DMS114 treated with DMSO at 0.1 percent for 48 hours (cell line): ENCODE measurements at regions not wholly inside any gene's neighbourhood (a gene's known extent, or its start where the extent isn't known, plus 50 kb on each side); places are given as distances from the start of the nearest gene placed in this dataset.

ENCODE experiments used
- DNase-seq: peaks from one replicate; lab custom pipeline; 2025; ENCODE audit not compliant: unreplicated experiment; lab: John Stamatoyannopoulos, UW

DNA sequence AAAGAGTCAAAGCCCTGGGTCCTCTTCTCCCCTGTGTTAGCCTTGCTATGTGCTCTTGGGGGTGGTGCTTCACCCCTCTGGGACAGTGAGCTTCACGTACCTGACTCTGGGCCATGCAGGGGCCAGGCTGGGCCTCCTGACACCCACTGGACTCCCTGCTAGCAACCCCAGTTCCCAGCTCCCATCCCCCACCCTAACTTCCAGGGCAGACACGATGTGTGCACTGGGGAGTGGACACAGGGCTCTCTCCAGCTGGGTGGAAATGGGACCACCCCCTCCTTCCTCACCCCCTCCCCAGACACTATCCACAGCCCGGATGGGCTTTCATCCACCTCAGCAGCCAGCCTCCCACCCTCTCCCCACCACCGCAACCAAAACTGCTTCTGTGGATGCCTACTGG, 113.0 kb upstream of the ZNF479 start:
- DNase-seq: no peak

DNA sequence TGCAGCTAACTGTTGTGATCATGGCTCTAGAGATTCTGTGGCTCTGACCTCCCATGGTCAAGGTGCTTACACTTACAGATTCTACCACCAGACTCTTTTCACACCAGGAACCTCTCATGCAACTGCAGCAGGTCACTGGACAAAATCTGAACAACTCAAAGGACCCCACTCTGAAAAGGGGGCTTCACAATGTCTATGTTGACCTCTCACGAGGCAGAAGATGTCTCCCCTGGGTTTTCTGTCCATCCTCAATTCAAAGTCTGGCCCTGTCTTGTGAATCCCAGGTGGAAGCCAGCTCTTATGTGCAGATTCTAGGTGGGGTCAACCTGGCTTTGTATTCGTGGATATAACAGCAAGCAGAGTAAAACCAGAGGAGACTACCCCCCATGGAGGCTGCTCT, 118.6 kb upstream of the ZNF479 start:
- DNase-seq: no peak

DNA sequence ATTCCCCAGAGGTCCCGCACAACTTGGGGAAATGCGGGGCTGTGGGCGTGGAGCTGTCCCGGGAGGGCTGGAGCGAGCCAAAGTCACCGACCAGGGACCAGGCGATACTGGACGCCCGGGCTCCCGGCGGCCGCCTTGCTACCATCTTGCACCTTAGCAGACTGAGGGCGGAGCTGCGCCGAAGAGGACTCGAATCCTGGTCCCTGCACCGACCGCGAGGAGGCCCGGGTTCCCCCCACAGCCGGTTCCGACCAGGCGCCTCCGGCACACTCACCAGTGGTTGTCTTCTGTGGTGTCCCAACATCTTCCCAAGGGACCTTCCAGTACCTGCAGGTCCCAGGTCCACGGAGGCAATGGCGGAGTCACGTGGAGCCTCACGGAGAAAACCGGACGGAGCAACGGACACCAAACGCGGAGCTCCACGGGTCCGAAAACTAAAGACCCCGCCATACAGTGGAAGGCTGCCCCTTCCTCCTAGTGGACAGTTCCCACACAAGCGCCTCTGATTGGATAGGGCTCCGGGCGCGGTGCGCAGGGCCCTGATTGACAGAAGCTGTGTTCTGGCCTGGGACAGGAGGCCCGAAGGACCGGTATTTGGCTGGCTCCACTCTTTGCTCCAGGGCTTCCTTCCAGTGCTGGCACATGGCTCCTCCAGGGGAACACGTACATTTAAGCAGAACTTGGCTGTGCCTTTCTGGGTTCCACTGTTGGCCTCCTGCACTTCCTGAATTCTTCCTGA, 124.6 kb upstream of the ZNF479 start:
- DNase-seq: no peak

DNA sequence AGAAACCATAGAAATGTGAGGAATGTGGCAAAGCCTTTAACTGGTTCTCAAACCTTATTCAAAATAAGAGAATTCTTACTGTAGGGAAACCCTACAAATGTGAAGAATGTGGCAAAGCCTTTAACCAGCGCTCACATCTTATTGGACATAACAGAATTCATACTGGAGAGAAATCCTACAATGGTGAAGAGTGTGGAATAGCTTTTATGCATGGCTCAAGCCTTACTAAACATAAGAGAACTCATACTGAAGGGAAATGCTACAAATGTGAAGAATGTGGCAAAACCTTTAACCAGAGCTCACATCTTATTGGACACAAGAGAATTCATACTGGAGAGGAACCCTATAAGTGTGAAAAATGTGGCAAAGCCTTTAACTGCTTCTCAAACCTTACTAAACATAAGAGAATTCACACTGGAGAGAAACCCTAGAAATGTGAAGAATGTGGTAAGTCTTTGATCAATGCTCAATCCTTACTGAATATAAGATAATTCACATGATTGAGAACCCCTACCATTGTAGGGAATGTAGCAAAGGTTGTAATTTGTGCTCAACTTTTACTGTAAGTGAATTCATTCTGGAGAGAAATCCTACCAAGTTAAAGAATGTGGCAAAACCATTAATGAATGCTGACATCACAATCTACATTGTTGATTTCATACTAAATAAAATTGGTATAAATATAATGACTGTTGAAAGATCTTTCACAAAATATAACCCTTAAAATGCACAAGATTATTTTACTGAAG, 142.5 kb upstream of the ZNF479 start:
- DNase-seq: no peak

DNA sequence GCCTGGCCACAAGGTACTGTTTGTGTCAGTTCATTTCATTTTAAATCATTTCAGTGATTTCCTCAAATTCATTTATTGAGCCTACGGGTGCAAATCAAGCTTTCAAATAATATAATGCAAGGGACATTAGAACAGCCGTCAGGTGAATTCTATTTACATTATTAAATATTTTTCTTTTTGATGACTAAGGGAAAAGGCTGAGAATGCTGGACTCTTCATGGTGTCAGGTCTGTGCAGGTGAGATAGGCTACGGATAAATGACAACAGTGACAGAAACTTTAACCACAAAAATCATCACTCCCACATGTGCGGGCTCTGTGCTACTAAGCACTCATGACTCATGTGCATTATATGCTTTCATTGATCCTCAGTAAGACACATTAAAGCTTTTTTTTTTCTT, 149.2 kb upstream of the ZNF716 start:
- DNase-seq: no peak

DNA sequence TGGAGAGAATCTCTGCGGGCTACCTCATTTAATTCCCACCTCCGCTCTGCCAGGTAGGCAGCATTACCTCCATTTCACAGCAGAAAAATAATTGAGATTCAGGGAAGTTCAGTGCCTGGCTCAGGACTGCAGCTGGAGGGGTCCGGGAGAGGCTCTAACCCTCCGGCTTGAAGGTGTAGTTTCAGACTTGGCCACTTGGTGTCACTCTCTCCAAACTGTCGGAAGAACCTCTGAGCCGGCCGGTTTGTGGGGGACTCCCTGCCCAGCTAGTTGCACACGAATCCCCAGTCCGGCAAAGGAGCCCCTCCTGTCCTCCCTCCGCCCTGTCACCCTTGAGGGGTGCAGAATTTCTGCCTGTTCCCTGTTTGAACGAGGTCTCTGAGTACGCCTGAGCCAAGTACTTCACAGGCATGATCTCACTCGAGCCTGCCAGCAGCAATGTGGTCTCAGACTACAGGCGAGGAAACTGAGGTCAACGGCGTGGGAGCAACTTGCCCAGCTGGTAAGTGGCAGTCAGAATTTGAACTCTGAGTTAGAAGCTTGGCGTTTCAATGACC, 144.7 kb upstream of the ZNF716 start:
- no peak for DNase-seq

DNA sequence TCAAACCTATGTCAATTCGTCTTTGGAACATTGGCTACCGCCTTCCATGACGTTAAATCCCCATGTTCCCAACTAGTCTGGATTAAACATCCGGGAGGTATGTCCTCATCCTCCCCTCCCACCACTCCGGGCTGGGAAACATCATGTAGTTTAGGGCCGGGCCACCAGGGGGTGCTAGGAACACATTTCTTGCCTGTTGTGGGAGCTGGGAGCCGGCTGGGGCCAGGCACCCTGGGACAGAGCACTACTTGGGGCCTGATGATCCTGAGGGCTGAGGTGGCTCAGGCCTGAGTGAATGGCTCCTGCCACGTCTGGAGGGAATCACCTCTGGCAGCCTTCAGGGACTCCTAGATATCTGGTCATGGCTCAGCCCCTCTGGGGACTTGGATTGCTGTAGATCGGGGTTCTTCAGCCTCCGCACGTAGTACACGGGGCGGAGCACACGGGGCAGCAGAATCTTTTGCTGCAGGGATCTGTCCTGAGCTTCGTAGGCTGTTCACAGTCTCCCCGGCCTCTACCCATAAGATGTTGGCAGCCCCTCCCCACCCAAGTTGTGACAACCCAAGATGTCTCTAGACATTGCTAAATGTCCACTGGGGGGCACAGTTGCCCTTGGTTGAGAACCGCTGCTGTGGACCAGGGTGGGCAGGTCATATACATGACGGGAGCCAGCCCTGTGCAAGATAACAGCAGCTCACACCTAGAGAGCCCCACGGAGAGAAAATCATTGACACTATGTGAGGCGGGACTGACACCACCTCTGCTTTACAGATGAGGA, 141.2 kb upstream of the ZNF716 start:
- no peak for DNase-seq

DNA sequence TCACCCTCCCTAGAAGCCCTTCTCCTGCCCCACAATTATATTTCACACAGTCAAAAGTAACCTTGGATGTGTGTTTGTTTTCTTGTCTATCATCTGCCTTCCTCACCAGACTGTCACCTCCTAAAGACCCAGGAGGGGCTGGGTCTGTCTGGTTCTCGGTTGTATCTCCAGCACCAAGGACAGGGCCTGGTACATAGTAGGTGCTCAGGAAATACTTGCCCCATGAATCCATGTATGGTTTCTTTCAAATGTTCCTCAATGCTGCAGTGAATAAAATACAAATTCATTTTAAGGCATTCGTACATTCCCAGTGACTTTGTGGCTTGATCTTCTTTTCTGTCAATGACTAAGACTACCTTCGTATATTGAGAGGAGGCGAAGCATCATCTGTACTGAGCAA, 122.9 kb upstream of the ZNF716 start:
- DNase-seq: no peak

DNA sequence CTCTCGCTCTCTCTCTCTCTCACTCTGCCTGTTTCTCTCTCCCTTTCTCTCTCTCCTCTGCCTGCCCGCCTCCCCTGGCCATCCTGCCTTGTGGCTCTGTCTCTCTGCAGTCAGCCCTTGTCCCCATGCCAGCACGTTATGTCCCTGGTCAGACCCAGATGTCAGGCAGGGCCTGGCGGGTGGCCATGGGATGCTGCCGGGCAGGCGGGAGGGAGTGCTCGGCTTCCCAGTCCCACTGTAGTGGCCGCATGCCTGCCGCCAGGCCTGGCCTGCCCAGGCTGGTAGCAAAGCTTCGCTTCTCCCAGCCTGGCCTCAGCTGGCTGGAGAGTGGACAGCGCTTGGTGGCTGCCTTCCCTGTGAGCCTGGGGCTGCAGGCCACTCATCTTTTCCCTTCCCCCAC, 121.5 kb upstream of the ZNF716 start:
- no peak for DNase-seq

DNA sequence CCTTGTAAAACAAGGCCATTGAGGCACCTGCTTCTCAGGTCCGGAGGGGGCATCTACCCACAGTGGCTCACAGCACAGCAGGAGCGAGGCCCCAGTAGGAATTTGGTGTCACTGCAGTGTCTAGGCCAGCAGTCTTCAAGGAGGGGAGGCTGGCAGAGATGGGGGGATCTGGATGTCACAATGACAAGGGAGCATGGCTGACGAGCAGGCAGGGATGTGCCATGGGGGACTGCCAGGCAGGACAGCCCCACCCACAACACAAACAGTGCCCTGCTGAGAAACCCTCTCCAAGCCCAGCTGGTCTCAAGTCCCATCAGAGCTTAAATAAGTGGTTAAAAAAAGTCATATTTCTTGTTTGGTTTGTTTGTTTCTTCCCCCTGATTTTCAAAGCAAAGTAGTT, 121.0 kb upstream of the ZNF716 start:
- no peak for DNase-seq

DNA sequence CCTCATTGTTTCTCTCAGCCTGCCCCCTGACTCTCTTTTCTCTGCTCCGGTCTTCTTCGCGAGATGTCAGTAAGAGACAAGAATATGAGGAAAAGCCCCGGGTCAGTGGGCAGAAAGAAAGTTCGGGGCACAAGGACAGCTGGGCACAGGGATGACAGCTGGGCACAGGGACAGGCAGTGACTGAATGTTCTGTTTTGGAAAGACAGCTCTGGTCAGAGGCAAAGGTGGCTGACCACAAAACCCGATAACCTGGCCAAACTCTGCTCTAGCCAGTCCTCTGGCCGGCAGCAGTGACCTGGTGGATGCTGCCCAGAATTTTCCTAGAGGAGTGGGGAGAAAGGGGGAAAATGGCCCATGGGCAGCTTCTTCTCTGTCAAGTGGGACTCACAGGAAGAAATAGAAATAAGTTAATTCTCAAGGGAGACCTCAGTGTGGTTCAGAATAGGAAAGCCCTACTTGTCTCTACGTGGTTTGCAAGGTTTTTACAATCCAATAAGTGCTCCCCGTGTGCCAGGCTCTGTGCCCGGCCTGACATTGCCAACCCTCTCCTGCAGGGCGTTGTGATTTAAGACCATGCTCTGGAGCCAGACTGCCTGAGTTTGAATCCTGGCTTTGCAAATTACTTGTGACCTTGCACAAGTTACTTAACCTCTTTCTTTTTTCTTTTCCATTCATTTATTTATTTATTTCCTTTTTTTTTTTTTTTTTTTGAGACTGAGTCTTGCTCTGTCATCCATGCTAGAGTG, 110.6 kb upstream of the ZNF716 start:
- no peak for DNase-seq

DNA sequence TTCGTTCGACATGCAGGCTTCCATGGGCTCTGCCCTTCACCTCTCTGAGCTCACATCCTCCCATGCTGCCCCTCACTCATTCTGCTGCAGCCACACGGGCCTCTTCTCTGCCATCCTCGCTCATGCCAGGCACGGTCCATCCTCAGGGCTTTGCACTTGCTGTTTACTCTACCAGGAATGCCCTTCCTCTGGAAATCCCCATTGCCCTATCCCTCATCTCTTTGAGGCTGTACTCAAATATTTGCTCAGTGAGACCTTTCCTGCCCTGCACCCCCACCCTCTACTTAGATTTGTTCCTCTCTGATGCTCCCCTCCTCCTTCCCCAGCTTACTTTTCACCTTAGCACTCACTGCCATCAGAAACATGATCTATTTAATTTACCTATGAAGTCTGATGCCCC, 107.0 kb upstream of the ZNF716 start:
- no peak for DNase-seq

DNA sequence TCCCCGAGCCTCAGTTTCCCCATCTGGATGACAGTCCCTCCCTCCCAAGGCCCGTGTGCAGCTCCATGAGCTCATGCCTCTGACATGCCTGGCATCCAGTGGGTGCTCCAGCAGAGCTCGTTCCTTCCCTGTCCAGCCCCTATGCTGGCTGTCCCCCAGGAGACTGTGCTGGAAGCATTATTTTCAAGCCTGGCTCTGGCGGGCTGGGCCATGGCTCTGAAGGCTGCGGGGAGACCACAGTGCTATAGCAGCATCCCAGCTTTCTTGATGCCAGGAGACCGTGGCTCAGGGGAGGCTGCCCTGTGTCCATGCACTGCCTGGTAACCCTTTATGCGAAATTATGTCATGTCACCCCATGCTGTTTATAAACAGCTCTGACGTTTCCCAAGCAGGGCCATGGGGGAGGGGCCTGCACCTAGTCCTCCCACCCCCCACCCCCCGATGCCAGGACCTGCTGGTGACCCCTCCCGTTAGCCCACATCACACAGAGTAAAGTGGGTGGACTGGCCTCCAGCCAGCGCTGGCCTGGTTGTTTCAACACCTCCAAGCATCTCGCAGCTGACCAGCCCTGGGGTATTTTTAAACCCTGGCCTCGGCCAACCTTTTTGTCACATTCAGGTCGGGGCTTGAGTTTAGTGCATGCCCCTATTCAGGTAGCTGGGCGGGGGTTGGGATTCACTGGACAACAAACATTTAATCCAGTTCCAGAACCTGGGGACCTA, 105.9 kb upstream of the ZNF716 start:
- DNase-seq: no peak

DNA sequence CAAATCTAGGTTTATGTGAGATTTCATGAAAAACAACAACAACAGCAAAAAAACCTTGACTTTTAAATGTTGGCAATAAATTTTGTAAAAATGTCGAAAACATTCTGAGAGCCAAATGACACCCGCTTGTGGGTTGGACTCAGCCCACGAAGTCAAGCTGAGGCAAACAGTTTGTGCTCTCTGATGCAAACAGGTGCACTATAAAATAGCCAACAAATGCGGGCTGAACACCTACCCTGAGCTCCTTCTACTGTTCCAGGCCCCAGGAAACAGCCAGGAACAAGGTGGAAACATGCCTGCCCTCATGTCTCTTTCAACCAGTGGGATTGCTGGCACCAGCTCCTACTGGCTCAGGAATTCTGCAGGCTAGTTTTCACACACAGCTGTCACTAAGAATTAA, 105.0 kb upstream of the ZNF716 start:
- DNase-seq: no peak

DNA sequence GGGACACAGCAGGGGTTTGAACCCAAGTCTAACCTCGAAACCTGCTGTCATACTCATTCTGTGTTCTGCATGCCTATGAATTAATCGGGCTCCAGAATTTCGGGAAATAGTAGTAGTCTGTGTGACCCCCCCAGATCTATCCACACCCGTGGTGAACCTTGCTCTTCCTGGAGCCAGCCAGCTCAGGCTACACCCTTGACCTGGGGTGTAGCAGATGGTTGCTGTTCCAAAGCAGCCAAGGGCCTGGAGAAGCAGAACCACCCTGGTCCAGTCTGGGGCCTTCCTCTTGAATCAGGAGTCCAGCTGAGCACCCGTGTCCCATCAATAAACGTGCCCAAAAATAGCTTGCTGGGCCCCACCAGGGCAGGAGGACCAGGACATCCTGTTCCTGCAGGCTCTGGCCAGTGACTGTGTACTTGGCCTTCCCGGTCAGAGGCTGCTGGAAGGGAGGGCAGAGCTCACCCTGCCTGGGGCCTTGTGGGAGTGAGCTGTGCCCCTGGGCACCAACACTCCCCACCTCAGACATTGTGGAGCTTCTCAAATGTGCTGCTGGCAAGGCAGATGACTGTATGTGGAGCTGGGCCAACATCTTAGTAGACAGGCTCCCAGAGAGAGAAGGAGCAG, 101.2 kb upstream of the ZNF716 start:
- DNase-seq: no peak

DNA sequence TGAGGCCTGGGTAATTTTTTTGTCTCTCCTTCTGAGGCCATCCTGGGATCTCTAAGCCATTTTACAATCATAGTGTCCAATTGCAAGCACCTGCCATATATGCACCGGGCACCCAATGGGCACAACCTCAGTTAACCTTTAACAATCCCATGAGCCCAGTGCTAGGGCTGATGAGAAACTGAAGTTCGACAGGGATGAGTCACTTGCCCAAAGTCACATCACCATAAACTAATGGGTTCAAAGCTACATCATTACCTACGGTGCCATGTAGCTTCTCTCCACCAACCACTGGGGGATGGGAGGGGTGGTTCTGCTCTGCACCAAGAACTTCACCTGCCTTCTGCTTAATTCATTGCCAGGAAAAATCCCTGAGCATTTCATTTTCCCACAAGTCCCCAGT, 95.8 kb upstream of the ZNF716 start:
- no peak for DNase-seq

DNA sequence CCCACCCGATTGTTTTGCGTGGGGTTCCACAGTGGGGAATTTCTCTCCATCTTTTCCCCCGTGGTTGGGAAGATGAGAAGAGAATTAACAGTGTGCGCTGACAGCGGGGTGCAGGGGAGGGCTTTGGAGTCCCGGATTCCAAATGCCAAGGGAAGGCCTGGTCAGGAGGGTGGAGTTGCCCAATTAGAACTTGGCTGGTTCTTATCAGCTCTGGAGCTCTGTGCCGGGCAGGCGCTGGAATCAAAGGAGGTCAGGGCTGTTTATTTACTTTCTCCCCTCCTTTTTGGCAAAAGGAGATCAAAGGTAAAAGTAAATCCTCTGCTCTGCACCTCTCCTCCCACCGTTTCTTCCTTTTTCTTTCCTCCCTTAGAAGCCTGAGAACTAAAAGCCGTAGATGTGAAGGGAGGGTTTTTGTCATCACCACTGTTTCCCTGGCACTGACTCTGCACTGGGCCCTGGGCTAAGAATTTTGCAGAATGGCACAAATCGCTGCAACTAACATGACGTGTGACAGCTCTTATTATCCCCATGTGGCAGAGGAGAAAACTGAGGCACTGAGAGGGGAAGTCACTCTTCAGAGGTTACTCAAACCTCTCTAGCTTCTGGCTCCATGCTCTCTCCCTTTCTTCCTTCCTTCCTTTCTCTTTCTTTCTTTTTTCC, 95.2 kb upstream of the ZNF716 start:
- no peak for DNase-seq

DNA sequence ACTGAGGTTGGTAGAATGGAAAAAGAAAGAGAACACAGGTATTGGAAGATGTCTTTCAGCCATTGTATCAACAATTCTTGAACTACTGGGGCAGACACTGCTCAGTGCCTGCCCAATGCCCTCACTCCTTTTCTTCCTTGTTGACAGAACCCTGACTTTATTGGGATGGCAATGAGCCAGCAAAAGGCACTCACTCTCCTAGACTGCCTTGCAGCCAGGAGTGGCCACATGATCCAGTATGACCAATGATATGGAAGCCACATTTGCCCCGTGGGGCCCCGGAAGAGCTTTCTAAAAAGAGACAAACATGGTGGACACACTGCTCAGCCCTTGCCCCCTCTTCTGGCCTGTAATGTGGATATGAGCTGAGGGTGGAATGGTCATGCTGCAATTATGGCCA, 88.6 kb upstream of the ZNF716 start:
- DNase-seq: no peak

DNA sequence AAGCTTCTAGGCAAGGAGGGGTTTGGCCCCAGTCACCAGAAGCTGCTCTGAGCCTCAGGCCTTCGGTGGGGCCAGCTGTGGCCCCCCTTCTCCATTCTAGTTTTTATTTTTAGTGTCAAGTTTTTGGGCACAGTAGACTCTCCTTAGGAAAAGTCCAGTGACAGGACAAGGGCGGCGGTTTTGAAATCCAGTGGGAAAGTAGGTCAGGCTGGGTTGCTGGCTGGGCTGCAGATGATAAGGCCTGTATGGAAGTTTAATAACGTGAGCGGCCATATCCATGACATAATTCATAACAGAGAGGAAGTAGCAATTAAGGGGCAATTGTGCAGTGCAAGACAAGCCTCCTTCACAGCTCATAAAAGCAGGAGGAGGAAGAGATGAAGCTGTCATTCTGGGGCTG, 87.1 kb upstream of the ZNF716 start:
- no peak for DNase-seq
